Subcutaneous abdominal adipose tissue (tissue), 5 donors: ENCODE measurements at regions not wholly inside any gene's neighbourhood (a gene's known extent, or its start where the extent isn't known, plus 50 kb on each side); places are given as distances from the start of the nearest gene placed in this dataset.
"Not testable (repeated sequence)": the region's sequence is repeated elsewhere in the genome, so short reads cannot be mapped to it uniquely, and the experiment has no call there.

Experiments
- H3K27ac ChIP-seq: one replicate; pipeline ENCODE4 v1.7.0; 2013; ENCODE audit warnings: low read depth, mild to moderate bottlenecking, inconsistent platforms, low read length, moderate library complexity
- H3K27me3 ChIP-seq, 5 donors: one replicate each; pipeline ENCODE4 v1.7.0; 2013; ENCODE audit warnings: low read length in 5 of 5, inconsistent platforms in 1 of 5; ENCODE audit not compliant: control insufficient read depth in 5 of 5, insufficient read depth in 4 of 5
- H3K36me3 ChIP-seq, 5 donors: one replicate each; pipeline ENCODE4 v1.7.0; 2013; ENCODE audit warnings: low read length in 5 of 5; ENCODE audit not compliant: control insufficient read depth in 5 of 5, insufficient read depth in 5 of 5
- H3K4me1 ChIP-seq, 5 donors: one replicate each; pipeline ENCODE4 v1.7.0; 2013; ENCODE audit warnings: low read length in 5 of 5, mild to moderate bottlenecking in 3 of 5, moderate library complexity in 1 of 5; ENCODE audit not compliant: control insufficient read depth in 5 of 5, insufficient read depth in 5 of 5
- H3K4me3 ChIP-seq, 5 donors: one replicate each; pipeline ENCODE4 v1.7.0; 2013; ENCODE audit warnings: low read length in 5 of 5, low read depth in 1 of 5
- H3K9ac ChIP-seq, 5 donors: one replicate each; pipeline ENCODE4 v1.7.0; 2013; ENCODE audit warnings: low read length in 5 of 5, mild to moderate bottlenecking in 4 of 5, moderate library complexity in 3 of 5
- H3K9me3 ChIP-seq, 5 donors: one replicate each; pipeline ENCODE4 v1.7.0; 2013; ENCODE audit warnings: low read length in 5 of 5; ENCODE audit not compliant: control insufficient read depth in 5 of 5
- donor health status: healthy.
- donor health status: healthy.
- donor health status: healthy.
- donor health status: healthy.
- donor health status: healthy.

DNA sequence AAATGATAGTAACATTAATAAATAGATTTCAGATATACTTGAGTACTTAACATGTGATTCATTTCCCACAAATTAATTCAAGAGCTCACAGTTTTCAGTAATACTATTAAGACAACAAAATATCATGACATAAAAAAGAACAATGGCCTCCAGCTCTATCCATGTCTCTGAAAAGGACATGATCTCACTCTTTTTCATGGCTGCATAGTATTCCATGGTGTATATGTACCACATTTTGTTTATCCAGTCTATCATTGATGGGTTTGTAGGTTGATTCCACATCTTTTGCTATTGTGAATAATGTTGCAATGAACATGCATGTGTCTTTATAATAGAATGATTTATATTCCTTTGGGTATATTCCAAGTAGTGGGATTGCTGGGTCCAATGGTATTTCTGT, 1012.8 kb upstream of the ALCAM start:
- H3K27ac ChIP-seq: no peak overlapping the region
- H3K36me3 ChIP-seq: no peaks in the 10 kb centered on the region

DNA sequence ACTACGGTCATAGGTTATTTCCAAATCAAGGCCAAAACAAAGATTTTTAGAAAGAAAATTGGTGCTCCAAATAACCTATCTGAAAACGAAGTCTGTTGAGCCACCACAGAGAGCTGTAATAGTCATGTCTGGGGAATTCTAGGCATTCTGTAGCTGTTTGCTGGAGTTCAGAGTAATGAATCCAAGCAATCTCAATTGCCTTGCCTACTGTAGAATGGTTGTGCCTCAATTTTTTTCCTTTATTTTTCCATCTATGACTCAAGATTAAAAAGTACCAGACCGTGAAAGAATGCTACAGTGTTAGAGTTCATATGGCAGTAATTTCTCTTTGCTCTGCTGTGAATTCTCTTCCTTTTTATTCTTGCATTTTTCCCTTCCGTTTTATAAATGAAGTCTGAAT, 1007.2 kb upstream of the ALCAM start:
- no peak overlapping the region for H3K27ac ChIP-seq
- H3K27me3 ChIP-seq: no peaks in the 10 kb centered on the region
- H3K9me3 ChIP-seq: no peaks in the 10 kb centered on the region
- no peaks in the 10 kb centered on the region for H3K36me3 ChIP-seq
- H3K4me1 ChIP-seq: peaks cover 0 to 4% (median 0%) of the 10 kb centered on the region in 5 donors
- no peak overlapping the region for H3K4me3 ChIP-seq
- no peak overlapping the region for H3K9ac ChIP-seq

More for the DNA sequence above, 1012.8 kb upstream of the ALCAM start:
- Histone ChIP-seq H3K4me3 (no peak overlapping the region), H3K9me3 (no peaks in the 10 kb centered on the region), H3K27me3 (no peaks in the 10 kb centered on the region), H3K4me1 (no peaks in the 10 kb centered on the region), H3K9ac (no peak overlapping the region)

GRCh38 chr3:104360038-104360437, 1006.7 kb upstream of the ALCAM start:
- no peaks in the 10 kb centered on the region for H3K36me3 ChIP-seq
- H3K9me3 ChIP-seq: no peaks in the 10 kb centered on the region

GRCh38 chr3:104361748-104362147, 1005.0 kb upstream of the ALCAM start:
- H3K9me3 ChIP-seq, H3K4me3 ChIP-seq, H3K27ac ChIP-seq, H3K27me3 ChIP-seq, H3K4me1 ChIP-seq, H3K9ac ChIP-seq, H3K36me3 ChIP-seq: not testable (repeated sequence)

More at GRCh38 chr3:104360038-104360437, 1006.7 kb upstream of the ALCAM start:
- no peaks in the 10 kb centered on the region for H3K27me3 ChIP-seq
- H3K4me1 ChIP-seq: peaks cover 0 to 4% (median 0%) of the 10 kb centered on the region in 5 donors
- no peak overlapping the region for H3K27ac ChIP-seq
- H3K9ac ChIP-seq: no peak overlapping the region
- no peak overlapping the region for H3K4me3 ChIP-seq

GRCh38 chr3:104362319-104362718, 1004.4 kb upstream of the ALCAM start:
- Histone ChIP-seq H3K9ac (no peak overlapping the region), H3K27me3 (no peaks in the 10 kb centered on the region), H3K36me3 (no peaks in the 10 kb centered on the region), H3K4me1 (peaks cover 0 to 4% (median 0%) of the 10 kb centered on the region in 5 donors), H3K27ac (no peak overlapping the region), H3K9me3 (no peaks in the 10 kb centered on the region), H3K4me3 (no peak overlapping the region)

GRCh38 chr3:104367000-104367399, 999.7 kb upstream of the ALCAM start:
- no peaks in the 10 kb centered on the region for H3K9me3 ChIP-seq
- no peak overlapping the region for H3K4me3 ChIP-seq
- H3K36me3 ChIP-seq: no peaks in the 10 kb centered on the region
- H3K9ac ChIP-seq: no peak overlapping the region
- no peaks in the 10 kb centered on the region for H3K4me1 ChIP-seq
- no peak overlapping the region for H3K27ac ChIP-seq
- H3K27me3 ChIP-seq: no peaks in the 10 kb centered on the region

- Histone ChIP-seq H3K27ac (no peak overlapping the region), H3K9ac (no peak overlapping the region), H3K36me3 (no peaks in the 10 kb centered on the region), H3K27me3 (no peaks in the 10 kb centered on the region), H3K9me3 (no peaks in the 10 kb centered on the region), H3K4me1 (no peaks in the 10 kb centered on the region), H3K4me3 (no peak overlapping the region)
Observed at GRCh38 chr3:104368760-104369159, 997.9 kb upstream of the ALCAM start.

- no peak overlapping the region for H3K4me3 ChIP-seq
- H3K9me3 ChIP-seq: peaks cover 0 to 9% (median 7%) of the 10 kb centered on the region in 5 donors
- no peak overlapping the region for H3K9ac ChIP-seq
- H3K36me3 ChIP-seq: no peaks in the 10 kb centered on the region
- no peaks in the 10 kb centered on the region for H3K27me3 ChIP-seq
- no peak overlapping the region for H3K27ac ChIP-seq
- no peaks in the 10 kb centered on the region for H3K4me1 ChIP-seq
Observed at GRCh38 chr3:104385421-104385820, 981.3 kb upstream of the ALCAM start.

- no peaks in the 10 kb centered on the region for H3K36me3 ChIP-seq
- H3K4me1 ChIP-seq: peaks cover 0 to 2% (median 0%) of the 10 kb centered on the region in 5 donors
- H3K27me3 ChIP-seq: no peaks in the 10 kb centered on the region
Observed at GRCh38 chr3:104388619-104389018, 978.1 kb upstream of the ALCAM start.

DNA sequence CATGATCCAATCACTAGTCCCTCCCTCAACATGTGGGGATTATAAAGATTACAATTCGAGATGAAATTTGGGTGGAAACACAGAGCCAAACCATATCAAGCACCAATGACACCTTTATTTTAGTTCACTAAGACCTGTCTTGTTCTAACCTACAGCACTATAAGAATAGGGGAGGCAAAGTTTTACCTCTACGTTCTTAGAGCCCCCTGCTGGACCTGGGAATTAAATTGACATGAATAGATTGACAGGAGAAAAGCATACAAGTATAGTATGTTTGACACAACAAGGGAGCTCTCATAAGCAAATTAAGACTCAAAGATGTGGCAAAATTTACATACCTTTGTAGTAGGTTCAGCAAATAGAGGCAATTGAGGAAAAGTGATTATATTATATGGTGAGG, 974.4 kb upstream of the ALCAM start:
- H3K27ac ChIP-seq: no peak overlapping the region
- peaks cover 0 to 10% (median 6%) of the 10 kb centered on the region in 5 donors for H3K4me1 ChIP-seq

More at GRCh38 chr3:104388619-104389018, 978.1 kb upstream of the ALCAM start:
- no peaks in the 10 kb centered on the region for H3K9me3 ChIP-seq
- no peak overlapping the region for H3K9ac ChIP-seq
- no peak overlapping the region for H3K27ac ChIP-seq
- no peak overlapping the region for H3K4me3 ChIP-seq

More for the DNA sequence above, 974.4 kb upstream of the ALCAM start:
- H3K9me3 ChIP-seq: no peaks in the 10 kb centered on the region
- no peaks in the 10 kb centered on the region for H3K36me3 ChIP-seq
- H3K9ac ChIP-seq: no peak overlapping the region
- H3K27me3 ChIP-seq: no peaks in the 10 kb centered on the region
- no peak overlapping the region for H3K4me3 ChIP-seq
